Renal cortical epithelial cell (primary cell): ENCODE measurements at regions not wholly inside any gene's neighbourhood (a gene's known extent, or its start where the extent isn't known, plus 50 kb on each side); places are given as distances from the start of the nearest gene placed in this dataset.
"Not testable (repeated sequence)": the region's sequence is repeated elsewhere in the genome, so short reads cannot be mapped to it uniquely, and the experiment has no call there.

ENCODE experiments used
- DNase-seq: peaks from one replicate; pipeline ENCODE4 v3.0.0-alpha.2; 2011; ENCODE audit warnings: low read depth

GRCh38 chr10:25808372-25808771 is 125.7 kb upstream of the MYO3A start:
- peak; percentile 90 for DNase-seq

- peak; percentile 92 for DNase-seq
Measured at GRCh38 chr10:25811052-25811685, 122.9 kb upstream of the MYO3A start.

- DNase-seq, result no peak
Measured at GRCh38 chr10:25813511-25813910, 120.5 kb upstream of the MYO3A start.

- peak; percentile 82 for DNase-seq
Measured at GRCh38 chr10:25815236-25815635, 118.8 kb upstream of the MYO3A start.

GRCh38 chr10:25815999-25816768 is 117.8 kb upstream of the MYO3A start:
- peak; percentile 83 for DNase-seq

- no peak for DNase-seq
Measured at GRCh38 chr10:25817200-25817599, 116.8 kb upstream of the MYO3A start.

GRCh38 chr10:25818751-25819150 is 115.3 kb upstream of the MYO3A start:
- no peak for DNase-seq

- DNase-seq, result no peak
Measured at GRCh38 chr10:25820472-25820871, 113.6 kb upstream of the MYO3A start.

- no peak for DNase-seq
Measured at GRCh38 chr10:25820874-25821273, 113.2 kb upstream of the MYO3A start.

GRCh38 chr10:25824050-25824449 is 110.0 kb upstream of the MYO3A start:
- no peak for DNase-seq

- no peak for DNase-seq
Measured at GRCh38 chr10:25828475-25828874, 105.6 kb upstream of the MYO3A start.

- peak; percentile 93 for DNase-seq
Measured at GRCh38 chr10:25831080-25831479, 102.9 kb upstream of the MYO3A start.

GRCh38 chr10:25839683-25840082 is 94.3 kb upstream of the MYO3A start:
- no peak for DNase-seq

- DNase-seq, result not testable (repeated sequence)
Measured at GRCh38 chr10:25840875-25841274, 93.2 kb upstream of the MYO3A start.

- no peak for DNase-seq
Measured at GRCh38 chr10:25842146-25842545, 91.9 kb upstream of the MYO3A start.

GRCh38 chr10:25843551-25844170 is 90.4 kb upstream of the MYO3A start:
- peak; percentile 18 for DNase-seq

GRCh38 chr10:25844716-25845115 is 89.3 kb upstream of the MYO3A start:
- peak; percentile 60 for DNase-seq

- no peak for DNase-seq
Measured at GRCh38 chr10:25849268-25849667, 84.8 kb upstream of the MYO3A start.

- DNase-seq, result peak; percentile 89
Measured at GRCh38 chr10:25849988-25850387, 84.0 kb upstream of the MYO3A start.

GRCh38 chr10:25851548-25851947 is 82.5 kb upstream of the MYO3A start:
- no peak for DNase-seq

GRCh38 chr10:25852364-25852941 is 81.6 kb upstream of the MYO3A start:
- no peak for DNase-seq

GRCh38 chr10:25858076-25858475 is 76.0 kb upstream of the MYO3A start:
- no peak for DNase-seq

GRCh38 chr10:25865267-25865666 is 68.8 kb upstream of the MYO3A start:
- DNase-seq, result no peak
